ENCODE measurements at regions not wholly inside any gene's neighbourhood (a gene's known extent, or its start where the extent isn't known, plus 50 kb on each side); places are given as distances from the start of the nearest gene placed in this dataset.
A peak's percentile ranks its signal among the peaks of the same experiment; 100 is the strongest.
"Not testable (repeated sequence)": the region's sequence is repeated elsewhere in the genome, so short reads cannot be mapped to it uniquely, and the experiment has no call there.

- Mint-ChIP-seq H3K4me1 (no peaks in the 10 kb centered on the region), H3K36me3 (no peaks in the 10 kb centered on the region), H3K27me3 (no peaks in the 10 kb centered on the region), H3K27ac (no peak overlapping the region), H3K9me3 (peaks cover 0 to 4% (median 0%) of the 10 kb centered on the region in 7 donors), H3K4me3 (no peak overlapping the region)
- no peak for DNase-seq
- no peak for ATAC-seq (ENCODE audit: low read depth in 2 of 2)
Observed at GRCh38 chr12:74119811-74120362, 417.7 kb upstream of the ATXN7L3B start.

GRCh38 chr12:74120644-74121043, 417.0 kb upstream of the ATXN7L3B start:
- ATAC-seq (ENCODE audit: low read depth in 2 of 2) (no peak), DNase-seq (no peak)
- H3K9me3 Mint-ChIP-seq, result peaks cover 0 to 4% (median 0%) of the 10 kb centered on the region in 7 donors
- no peaks in the 10 kb centered on the region for H3K27me3 Mint-ChIP-seq
- H3K4me1 Mint-ChIP-seq, result no peaks in the 10 kb centered on the region
- no peaks in the 10 kb centered on the region for H3K36me3 Mint-ChIP-seq
- no peak overlapping the region for H3K4me3 Mint-ChIP-seq
- no peak overlapping the region for H3K27ac Mint-ChIP-seq

- H3K27ac Mint-ChIP-seq, result no peak overlapping the region
- H3K27me3 Mint-ChIP-seq, result no peaks in the 10 kb centered on the region
- H3K4me1 Mint-ChIP-seq, result no peaks in the 10 kb centered on the region
- H3K36me3 Mint-ChIP-seq, result no peaks in the 10 kb centered on the region
- no peak overlapping the region for H3K4me3 Mint-ChIP-seq
- ATAC-seq (ENCODE audit: low read depth in 2 of 2) (no peak), DNase-seq (no peak)
- H3K9me3 Mint-ChIP-seq, result peaks cover 0 to 8% (median 5%) of the 10 kb centered on the region in 7 donors
Observed at GRCh38 chr12:74129702-74130101, 407.9 kb upstream of the ATXN7L3B start.

GRCh38 chr12:74144396-74144795, 393.2 kb upstream of the ATXN7L3B start:
- Mint-ChIP-seq H3K4me1 (no peaks in the 10 kb centered on the region), H3K27ac (no peak overlapping the region), H3K9me3 (no peaks in the 10 kb centered on the region), H3K27me3 (no peaks in the 10 kb centered on the region), H3K36me3 (no peaks in the 10 kb centered on the region), H3K4me3 (no peak overlapping the region)
- ATAC-seq (ENCODE audit: low read depth in 2 of 2), result no peak
- no peak for DNase-seq

GRCh38 chr12:74145328-74145727, 392.3 kb upstream of the ATXN7L3B start:
- H3K27ac Mint-ChIP-seq, result no peak overlapping the region
- no peaks in the 10 kb centered on the region for H3K4me1 Mint-ChIP-seq
- H3K9me3 Mint-ChIP-seq, result no peaks in the 10 kb centered on the region
- DNase-seq (no peak), ATAC-seq (ENCODE audit: low read depth in 2 of 2) (no peak)
- H3K36me3 Mint-ChIP-seq, result no peaks in the 10 kb centered on the region
- no peak overlapping the region for H3K4me3 Mint-ChIP-seq
- H3K27me3 Mint-ChIP-seq, result no peaks in the 10 kb centered on the region

- H3K27ac Mint-ChIP-seq, result no peak overlapping the region
- H3K36me3 Mint-ChIP-seq, result no peaks in the 10 kb centered on the region
- no peaks in the 10 kb centered on the region for H3K9me3 Mint-ChIP-seq
Observed at GRCh38 chr12:74148849-74149248, 388.8 kb upstream of the ATXN7L3B start.

GRCh38 chr12:74152370-74152769, 385.3 kb upstream of the ATXN7L3B start:
- Mint-ChIP-seq H3K36me3 (no peaks in the 10 kb centered on the region), H3K4me1 (no peaks in the 10 kb centered on the region), H3K9me3 (no peaks in the 10 kb centered on the region), H3K27ac (no peak overlapping the region), H3K27me3 (no peaks in the 10 kb centered on the region), H3K4me3 (no peak overlapping the region)
- ATAC-seq (ENCODE audit: low read depth in 2 of 2) (no peak), DNase-seq (no peak)

More at GRCh38 chr12:74148849-74149248, 388.8 kb upstream of the ATXN7L3B start:
- ATAC-seq (ENCODE audit: low read depth in 2 of 2), result no peak
- H3K4me3 Mint-ChIP-seq, result no peak overlapping the region
- DNase-seq, result no peak
- no peaks in the 10 kb centered on the region for H3K27me3 Mint-ChIP-seq
- no peaks in the 10 kb centered on the region for H3K4me1 Mint-ChIP-seq

- no peaks in the 10 kb centered on the region for H3K4me1 Mint-ChIP-seq
- no peaks in the 10 kb centered on the region for H3K27me3 Mint-ChIP-seq
- no peak overlapping the region for H3K27ac Mint-ChIP-seq
- H3K4me3 Mint-ChIP-seq, result no peak overlapping the region
- ATAC-seq (ENCODE audit: low read depth in 2 of 2) (no peak), DNase-seq (no peak)
- peaks cover 0 to 4% (median 0%) of the 10 kb centered on the region in 7 donors for H3K9me3 Mint-ChIP-seq
- no peaks in the 10 kb centered on the region for H3K36me3 Mint-ChIP-seq
Observed at GRCh38 chr12:74166096-74166495, 371.5 kb upstream of the ATXN7L3B start.

- Mint-ChIP-seq H3K27ac (no peak overlapping the region), H3K27me3 (no peaks in the 10 kb centered on the region), H3K4me1 (no peaks in the 10 kb centered on the region), H3K36me3 (no peaks in the 10 kb centered on the region), H3K4me3 (no peak overlapping the region), H3K9me3 (peaks cover 0 to 7% (median 1%) of the 10 kb centered on the region in 7 donors)
- DNase-seq (no peak), ATAC-seq (ENCODE audit: low read depth in 2 of 2) (no peak)
Observed at GRCh38 chr12:74169607-74170006, 368.0 kb upstream of the ATXN7L3B start.

- ATAC-seq (ENCODE audit: low read depth in 2 of 2) (no peak), DNase-seq (no peak)
- Mint-ChIP-seq H3K36me3 (no peaks in the 10 kb centered on the region), H3K9me3 (peaks cover 0 to 13% (median 3%) of the 10 kb centered on the region in 7 donors), H3K4me3 (no peak overlapping the region), H3K27me3 (no peaks in the 10 kb centered on the region), H3K27ac (no peak overlapping the region), H3K4me1 (no peaks in the 10 kb centered on the region)
Observed at GRCh38 chr12:74170645-74171477, 366.8 kb upstream of the ATXN7L3B start.

- Mint-ChIP-seq H3K27ac (no peak overlapping the region), H3K4me1 (no peaks in the 10 kb centered on the region), H3K9me3 (peaks cover 0 to 13% (median 3%) of the 10 kb centered on the region in 7 donors), H3K36me3 (no peaks in the 10 kb centered on the region), H3K27me3 (no peaks in the 10 kb centered on the region), H3K4me3 (no peak overlapping the region)
- no peak for ATAC-seq (ENCODE audit: low read depth in 2 of 2)
- no peak for DNase-seq
Observed at GRCh38 chr12:74171478-74171909, 366.1 kb upstream of the ATXN7L3B start.

- H3K27me3 Mint-ChIP-seq; ATAC-seq (ENCODE audit: low read depth in 2 of 2); H3K4me1 Mint-ChIP-seq; H3K27ac Mint-ChIP-seq; DNase-seq; H3K36me3 Mint-ChIP-seq; H3K4me3 Mint-ChIP-seq: not testable (repeated sequence)
- peaks cover 0 to 13% (median 3%) of the 10 kb centered on the region in 7 donors for H3K9me3 Mint-ChIP-seq
Observed at GRCh38 chr12:74174961-74175360, 362.7 kb upstream of the ATXN7L3B start.

GRCh38 chr12:74185360-74185759, 352.3 kb upstream of the ATXN7L3B start:
- Mint-ChIP-seq H3K36me3 (no peaks in the 10 kb centered on the region), H3K4me1 (no peaks in the 10 kb centered on the region), H3K4me3 (no peak overlapping the region), H3K27ac (no peak overlapping the region), H3K27me3 (no peaks in the 10 kb centered on the region), H3K9me3 (peaks cover 0 to 5% (median 0%) of the 10 kb centered on the region in 7 donors)
- no peak for DNase-seq
- ATAC-seq (ENCODE audit: low read depth in 2 of 2), result no peak

- Mint-ChIP-seq H3K4me1 (no peaks in the 10 kb centered on the region), H3K4me3 (peak overlapping the region in 1 of 8 donors; percentile 61), H3K36me3 (no peaks in the 10 kb centered on the region), H3K9me3 (peaks cover 0 to 3% (median 0%) of the 10 kb centered on the region in 7 donors), H3K27me3 (no peaks in the 10 kb centered on the region), H3K27ac (no peak overlapping the region)
- ATAC-seq (ENCODE audit: low read depth in 2 of 2) (no peak), DNase-seq (no peak)
Observed at GRCh38 chr12:74193191-74193590, 344.4 kb upstream of the ATXN7L3B start.
